ENCODE measurements at regions not wholly inside any gene's neighbourhood (a gene's known extent, or its start where the extent isn't known, plus 50 kb on each side); places are given as distances from the start of the nearest gene placed in this dataset.

- TF ChIP-seq USF2 (CRISPR knock-in tag; IDR thresholded peaks at IDR 0.05): no peak
- TF ChIP-seq HMGXB4 (CRISPR knock-in tag; IDR thresholded peaks at IDR 0.05): no peak
These were observed 680.6 kb downstream of the SQOR start for GRCh38 chr15:46315434-46315833.

Data from WTC11 (cell line).